Panc1 (cell line): ENCODE measurements at regions not wholly inside any gene's neighbourhood (a gene's known extent, or its start where the extent isn't known, plus 50 kb on each side); places are given as distances from the start of the nearest gene placed in this dataset.

Source experiments
- ATAC-seq: fragments of 200-7000 bp; cut with Tn5 transposase; 2 replicates; pipeline ENCODE4 v1.9.1; 2020; ENCODE audit warnings: mild to moderate bottlenecking, moderate library complexity
- BruUV-seq: library from RNA; stranded (reverse); fragments of 400-500 nt; replicated peaks from 2 replicates; lab custom pipeline; 2021; lab: Mats Ljungman, UMichigan
- CTCF ChIA-PET: fragments of 300-600 bp; sonication (Branson Sonifier 250); formaldehyde crosslinking; loops from one replicate; lab custom pipeline; 2022; ENCODE audit warnings: antibody characterized with exemption; lab: Charles Lee
- POLR2A ChIA-PET: fragments of 300-600 bp; sonication (Branson Sonifier 250); formaldehyde crosslinking; loops from one replicate; lab custom pipeline; 2022; ENCODE audit warnings: antibody characterized with exemption; lab: Charles Lee
- DNase-seq: peaks from one replicate; pipeline ENCODE4 v3.0.0-alpha.2; 2010; ENCODE audit warnings: low read depth, low spot score
- H3K27ac ChIP-seq: 2 replicates; pipeline ENCODE4 v1.5.1; 2011; ENCODE audit warnings: mild to moderate bottlenecking, low read length, inconsistent platforms
- H3K27me3 ChIP-seq: fragments of 200-500 bp; sonication (Bioruptor generic); 2 replicates; pipeline ENCODE4 v1.6.0; 2014; ENCODE audit warnings: low read length, inconsistent platforms; ENCODE audit not compliant: control insufficient read depth, insufficient read depth
- H3K36me3 ChIP-seq: fragments of 200-500 bp; sonication (Bioruptor generic); 2 replicates; pipeline ENCODE4 v1.5.1; 2014; ENCODE audit warnings: inconsistent platforms, mild to moderate bottlenecking, low read length, moderate library complexity; ENCODE audit not compliant: control insufficient read depth, insufficient read depth
- H3K4me1 ChIP-seq: 2 replicates; pipeline ENCODE4 v1.5.1; 2011; ENCODE audit warnings: inconsistent platforms, mild to moderate bottlenecking, low read length, moderate library complexity; ENCODE audit not compliant: control insufficient read depth, insufficient read depth
- H3K4me3 ChIP-seq, 2 experiments: 2 replicates each; pipeline ENCODE4 v1.5.1; 2011 to 2012; ENCODE audit warnings: low read depth in 2 of 2, low read length in 2 of 2, mild to moderate bottlenecking in 2 of 2, inconsistent platforms in 1 of 2, moderate library complexity in 1 of 2
- H3K9me3 ChIP-seq: fragments of 200-500 bp; sonication (Bioruptor generic); 2 replicates; pipeline ENCODE4 v1.5.1; 2014; ENCODE audit warnings: low read depth, mild to moderate bottlenecking, inconsistent platforms, low read length, moderate library complexity; ENCODE audit not compliant: control insufficient read depth, insufficient read depth
- CTCF ChIP-seq: fragments of 450-650 bp; IDR thresholded peaks from 2 replicates; pipeline ENCODE4 v1.5.1; 2017; ENCODE audit warnings: mild to moderate bottlenecking
- POLR2AphosphoS5 ChIP-seq: IDR thresholded peaks from 2 replicates; pipeline ENCODE4 v1.6.1; 2012; ENCODE audit warnings: mild to moderate bottlenecking, low read depth, low read length, moderate library complexity
- REST ChIP-seq, 2 experiments: IDR thresholded peaks; 2 replicates each; pipeline ENCODE4 v1.6.1; 2011 to 2012; ENCODE audit warnings: low read depth in 2 of 2, control low read depth in 1 of 2, low read length in 1 of 2, mild to moderate bottlenecking in 1 of 2, moderate library complexity in 1 of 2; ENCODE audit not compliant: insufficient read depth in 1 of 2
- SIN3A ChIP-seq: IDR thresholded peaks from 2 replicates; pipeline ENCODE4 v1.6.1; 2012; ENCODE audit warnings: low read depth, mild to moderate bottlenecking, low read length, moderate library complexity, borderline replicate concordance; ENCODE audit not compliant: insufficient read depth
- TCF7L2 ChIP-seq: IDR thresholded peaks from 2 replicates; pipeline ENCODE4 v1.6.1; 2011; ENCODE audit warnings: mild to moderate bottlenecking, low read depth, low read length, inconsistent platforms
- in situ Hi-C: cut with HindIII; loops from 2 replicates; pipeline ENCODE4 v1.10.0; 2016; ENCODE audit warnings: low sequenced_read_pairs, low pct_unique_long_range_greater_than_20kb
- intact Hi-C: fragments of 100-400 bp; cut with micrococcal nuclease; formaldehyde crosslinking; loops from one replicate; pipeline ENCODE4 v1.10.0; 2022; ENCODE audit not compliant: unreplicated experiment

GRCh38 chr3:36175113-36175812 is 205.0 kb upstream of the STAC start:
- Histone ChIP-seq H3K27me3 (no peaks in the 10 kb centered on the region), H3K4me1 (no peaks in the 10 kb centered on the region), H3K36me3 (no peaks in the 10 kb centered on the region), H3K27ac (no peak overlapping the region), H3K4me3 (no peak overlapping the region), H3K9me3 (no peaks in the 10 kb centered on the region)
- CTCF ChIA-PET, result no interaction called here
- in situ Hi-C loops (no loop called here), intact Hi-C loops (no loop called here)
- no TSS peak for BruUV-seq
- POLR2A ChIA-PET, result no interaction called here
- ATAC-seq (no peak), DNase-seq (no peak)
- no peak for TF ChIP-seq SIN3A
- TF ChIP-seq REST (IDR thresholded peaks at IDR 0.05; ENCODE audit: insufficient read depth in 1 of 2, low read depth in 2 of 2, low read length in 1 of 2), result no peak
- TF ChIP-seq POLR2AphosphoS5, result no peak
- no peak for TF ChIP-seq CTCF
- no peak for TF ChIP-seq TCF7L2

GRCh38 chr3:36175916-36176461 is 204.3 kb upstream of the STAC start:
- Histone ChIP-seq H3K4me1 (no peaks in the 10 kb centered on the region), H3K36me3 (no peaks in the 10 kb centered on the region), H3K4me3 (no peak overlapping the region), H3K27me3 (no peaks in the 10 kb centered on the region), H3K9me3 (no peaks in the 10 kb centered on the region), H3K27ac (no peak overlapping the region)
- DNase-seq (no peak), ATAC-seq (no peak)
- ChIA-PET POLR2A (no interaction called here), CTCF (no interaction called here)
- BruUV-seq, result no TSS peak
- intact Hi-C loops (no loop called here), in situ Hi-C loops (no loop called here)
- TF ChIP-seq TCF7L2 (no peak), CTCF (no peak)
